ENCODE measurements at regions not wholly inside any gene's neighbourhood (a gene's known extent, or its start where the extent isn't known, plus 50 kb on each side); places are given as distances from the start of the nearest gene placed in this dataset.

DNA sequence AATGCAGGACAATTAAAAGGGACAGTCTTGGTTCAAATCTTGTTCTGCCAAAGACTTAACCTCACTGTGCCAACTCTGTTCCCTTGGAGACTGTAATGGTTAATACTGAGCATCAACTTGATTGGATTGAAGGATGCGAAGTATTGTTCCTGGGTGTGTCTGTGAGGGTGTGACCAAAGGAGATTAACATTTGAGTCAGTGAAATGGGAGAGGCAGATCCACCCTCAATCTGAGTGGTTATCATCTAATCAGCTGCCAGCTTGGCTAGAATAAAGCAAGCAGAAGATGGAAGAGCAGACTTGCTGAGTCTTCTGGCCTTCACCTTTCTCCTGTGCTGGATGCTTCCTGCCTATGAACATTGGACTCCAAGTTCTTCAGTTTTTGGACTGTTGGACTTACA, 474.4 kb downstream of the CD83 start:
- TF ChIP-seq CTCF (IDR thresholded peaks at IDR 0.05; ENCODE audit: low read depth, low read length, poor library complexity, severe bottlenecking) = no peak
- no peak for TF ChIP-seq EZH2phosphoT487 (IDR thresholded peaks at IDR 0.05; ENCODE audit: borderline replicate concordance, low read length)
